T47D (cell line): ENCODE measurements at regions not wholly inside any gene's neighbourhood (a gene's known extent, or its start where the extent isn't known, plus 50 kb on each side); places are given as distances from the start of the nearest gene placed in this dataset.
"Not testable (repeated sequence)": the region's sequence is repeated elsewhere in the genome, so short reads cannot be mapped to it uniquely, and the experiment has no call there.

Experiments
- DNase-seq, 2 experiments: peaks; one replicate each; pipeline versions ENCODE4 v3.0.0 to v3.0.0-alpha.2; 2011 to 2012; ENCODE audit warnings: low read depth in 1 of 2, low spot score in 1 of 2
- JUND ChIP-seq: IDR thresholded peaks from 2 replicates; pipeline ENCODE4 v1.6.1; 2012; ENCODE audit warnings: low read depth
- in situ Hi-C: cut with HindIII; loops from 2 replicates; pipeline ENCODE4 v1.10.0; 2016; ENCODE audit warnings: low sequenced_read_pairs, low pct_unique_long_range_greater_than_20kb

- in situ Hi-C loops = no loop called here
- TF ChIP-seq JUND = no peak
- no peak for DNase-seq
These were observed 417.5 kb downstream of the CDH11 start for GRCh38 chr16:64704386-64704785.

GRCh38 chr16:64702415-64702814 lies 419.4 kb downstream of the CDH11 start:
- in situ Hi-C loops = no loop called here
- TF ChIP-seq JUND = no peak
- no peak for DNase-seq

GRCh38 chr16:64700628-64701027 lies 421.2 kb downstream of the CDH11 start:
- in situ Hi-C loops = no loop called here
- no peak for TF ChIP-seq JUND
- DNase-seq = no peak

GRCh38 chr16:64696866-64697265 lies 425.0 kb downstream of the CDH11 start:
- in situ Hi-C loops = no loop called here

GRCh38 chr16:64695684-64696083 lies 426.2 kb downstream of the CDH11 start:
- in situ Hi-C loops = no loop called here
- TF ChIP-seq JUND = no peak
- no peak for DNase-seq

More at GRCh38 chr16:64696866-64697265, 425.0 kb downstream of the CDH11 start:
- no peak for TF ChIP-seq JUND
- DNase-seq = no peak

DNA sequence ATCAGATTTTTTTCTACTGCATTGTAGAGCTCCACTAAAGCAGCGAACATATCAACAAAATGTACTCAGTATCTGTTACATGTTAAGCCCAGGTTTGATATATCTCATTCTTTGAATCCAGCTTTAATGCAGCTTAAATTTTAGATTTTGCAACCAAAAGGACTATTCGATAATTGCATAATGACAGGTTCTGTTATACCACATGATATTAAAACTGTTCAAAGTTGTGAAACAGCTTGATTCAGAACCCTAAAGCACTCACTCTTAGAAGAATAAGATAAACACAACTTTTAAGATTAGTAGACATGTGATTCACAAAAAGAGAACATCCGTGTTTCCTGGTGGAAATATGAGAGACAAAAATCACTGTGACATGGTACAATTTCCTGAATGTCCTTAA lies 427.9 kb downstream of the CDH11 start:
- no peak for TF ChIP-seq JUND
- in situ Hi-C loops = no loop called here
- no peak for DNase-seq

- DNase-seq = no peak
- no peak for TF ChIP-seq JUND
- in situ Hi-C loops = no loop called here
These were observed 434.1 kb downstream of the CDH11 start for GRCh38 chr16:64687786-64688185.

- in situ Hi-C loops = no loop called here
- DNase-seq = no peak
- TF ChIP-seq JUND = no peak
These were observed 434.7 kb downstream of the CDH11 start for GRCh38 chr16:64687123-64687522.

GRCh38 chr16:64679976-64680690 lies 441.7 kb downstream of the CDH11 start:
- in situ Hi-C loops = no loop called here
- no peak for DNase-seq
- no peak for TF ChIP-seq JUND

GRCh38 chr16:64669573-64669972 lies 452.3 kb downstream of the CDH11 start:
- no peak for DNase-seq
- no peak for TF ChIP-seq JUND
- in situ Hi-C loops = no loop called here

- DNase-seq = no peak
- no peak for TF ChIP-seq JUND
- in situ Hi-C loops = no loop called here
These were observed 454.5 kb downstream of the CDH11 start for GRCh38 chr16:64667334-64667877.

DNA sequence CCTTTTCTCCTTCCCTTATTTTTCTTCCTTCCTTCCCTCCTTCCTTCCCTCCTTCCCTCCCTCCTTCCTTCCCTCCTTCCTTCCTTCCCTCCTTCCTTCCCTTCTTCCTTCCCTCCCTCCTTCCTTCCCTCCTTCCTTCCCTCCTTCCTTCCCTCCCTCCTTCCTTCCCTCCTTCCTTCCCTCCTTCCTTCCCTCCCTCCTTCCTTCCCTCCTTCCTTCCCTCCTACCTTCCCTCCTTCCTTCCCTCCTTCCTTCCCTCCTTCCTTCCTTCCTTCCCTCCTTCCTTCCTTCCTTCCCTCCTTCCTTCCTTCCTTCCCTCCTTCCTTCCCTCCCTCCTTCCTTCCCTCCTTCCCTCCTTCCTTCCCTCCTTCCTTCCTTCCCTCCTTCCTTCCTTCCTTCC lies 459.6 kb downstream of the CDH11 start:
- DNase-seq, in situ Hi-C loops: not testable (repeated sequence)

- no peak for TF ChIP-seq JUND
- no peak for DNase-seq
- in situ Hi-C loops = no loop called here
These were observed 462.0 kb downstream of the CDH11 start for GRCh38 chr16:64659866-64660265.
